Left ventricle myocardium inferior (tissue), 1 donor: ENCODE measurements at regions not wholly inside any gene's neighbourhood (a gene's known extent, or its start where the extent isn't known, plus 50 kb on each side); places are given as distances from the start of the nearest gene placed in this dataset.

ENCODE experiments used
- DNase-seq: peaks from one replicate; pipeline ENCODE4 v3.0.0-alpha.2; 2020
- H3K27ac ChIP-seq: fragments of 200-600 bp; replicated peaks from 2 replicates; pipeline ENCODE4 v1.8.0; 2021
- H3K27me3 ChIP-seq: fragments of 200-600 bp; 2 replicates; pipeline ENCODE4 v1.8.0; 2021; ENCODE audit warnings: low read depth
- H3K36me3 ChIP-seq: fragments of 200-600 bp; 2 replicates; pipeline ENCODE4 v1.8.0; 2021
- H3K4me1 ChIP-seq: fragments of 200-600 bp; 2 replicates; pipeline ENCODE4 v1.8.0; 2021
- H3K4me3 ChIP-seq: fragments of 200-600 bp; 2 replicates; pipeline ENCODE4 v1.8.0; 2021; ENCODE audit warnings: mild to moderate bottlenecking, moderate library complexity
- H3K9me3 ChIP-seq: fragments of 200-600 bp; replicated peaks from 2 replicates; pipeline ENCODE4 v1.8.0; 2021
- intact Hi-C: fragments of 100-400 bp; cut with micrococcal nuclease; formaldehyde crosslinking; loops from one replicate; pipeline ENCODE4 v1.11.0; 2022
- TF ChIP-seq, protein P1 (sequence below): fragments of 200-600 bp; IDR thresholded peaks from 2 replicates; pipeline ENCODE4 v1.8.0; 2021; ENCODE audit warnings: antibody characterized with exemption, mild to moderate bottlenecking, borderline replicate concordance
- donor health status: DM: no; HTN: yes; CAD: no; lungs with severe emphysema.

DNA sequence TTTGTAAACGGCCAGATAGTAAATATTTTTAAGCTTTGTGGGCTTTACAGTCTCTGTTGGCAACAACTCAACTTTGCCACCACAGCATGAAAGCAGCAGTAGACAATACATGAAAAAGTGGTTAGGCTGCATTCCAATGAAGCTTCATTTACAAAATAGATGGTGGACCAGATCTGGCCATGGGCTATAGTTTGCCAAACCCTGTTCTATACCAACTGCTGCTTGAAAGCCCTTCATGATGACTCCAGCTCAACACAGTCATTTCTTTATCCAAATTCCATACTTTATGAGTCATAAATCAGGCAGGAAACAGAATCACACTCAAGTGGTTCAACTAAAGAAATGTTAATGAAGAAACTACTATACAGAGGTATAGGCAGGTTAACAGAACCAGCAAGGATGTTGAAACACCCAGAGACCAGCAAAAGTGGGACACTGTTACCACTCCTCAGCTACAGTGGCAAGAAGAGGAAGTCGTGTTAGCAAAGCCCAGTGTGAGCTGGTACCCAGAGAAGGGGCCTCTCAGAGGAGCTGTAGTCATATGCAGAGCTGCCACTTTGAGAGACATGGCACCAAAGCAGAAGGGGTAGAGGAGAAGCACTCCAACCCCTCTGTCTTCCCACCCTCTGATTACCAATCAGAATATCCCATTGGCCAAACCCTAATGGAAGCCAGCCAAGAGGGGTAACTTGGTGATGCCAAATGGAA, 72.5 kb downstream of the PRLHR start:
- TF ChIP-seq, protein P1, sequence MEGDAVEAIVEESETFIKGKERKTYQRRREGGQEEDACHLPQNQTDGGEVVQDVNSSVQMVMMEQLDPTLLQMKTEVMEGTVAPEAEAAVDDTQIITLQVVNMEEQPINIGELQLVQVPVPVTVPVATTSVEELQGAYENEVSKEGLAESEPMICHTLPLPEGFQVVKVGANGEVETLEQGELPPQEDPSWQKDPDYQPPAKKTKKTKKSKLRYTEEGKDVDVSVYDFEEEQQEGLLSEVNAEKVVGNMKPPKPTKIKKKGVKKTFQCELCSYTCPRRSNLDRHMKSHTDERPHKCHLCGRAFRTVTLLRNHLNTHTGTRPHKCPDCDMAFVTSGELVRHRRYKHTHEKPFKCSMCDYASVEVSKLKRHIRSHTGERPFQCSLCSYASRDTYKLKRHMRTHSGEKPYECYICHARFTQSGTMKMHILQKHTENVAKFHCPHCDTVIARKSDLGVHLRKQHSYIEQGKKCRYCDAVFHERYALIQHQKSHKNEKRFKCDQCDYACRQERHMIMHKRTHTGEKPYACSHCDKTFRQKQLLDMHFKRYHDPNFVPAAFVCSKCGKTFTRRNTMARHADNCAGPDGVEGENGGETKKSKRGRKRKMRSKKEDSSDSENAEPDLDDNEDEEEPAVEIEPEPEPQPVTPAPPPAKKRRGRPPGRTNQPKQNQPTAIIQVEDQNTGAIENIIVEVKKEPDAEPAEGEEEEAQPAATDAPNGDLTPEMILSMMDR = no peak
- intact Hi-C loops = no loop called here
- no peak overlapping the region for H3K4me3 ChIP-seq
- no peak for DNase-seq
- no peaks in the 10 kb centered on the region for H3K36me3 ChIP-seq
- no peak overlapping the region for H3K27ac ChIP-seq
- peaks cover 44% of the 10 kb centered on the region for H3K27me3 ChIP-seq
- H3K9me3 ChIP-seq = peaks cover 13% of the 10 kb centered on the region
- no peaks in the 10 kb centered on the region for H3K4me1 ChIP-seq

DNA sequence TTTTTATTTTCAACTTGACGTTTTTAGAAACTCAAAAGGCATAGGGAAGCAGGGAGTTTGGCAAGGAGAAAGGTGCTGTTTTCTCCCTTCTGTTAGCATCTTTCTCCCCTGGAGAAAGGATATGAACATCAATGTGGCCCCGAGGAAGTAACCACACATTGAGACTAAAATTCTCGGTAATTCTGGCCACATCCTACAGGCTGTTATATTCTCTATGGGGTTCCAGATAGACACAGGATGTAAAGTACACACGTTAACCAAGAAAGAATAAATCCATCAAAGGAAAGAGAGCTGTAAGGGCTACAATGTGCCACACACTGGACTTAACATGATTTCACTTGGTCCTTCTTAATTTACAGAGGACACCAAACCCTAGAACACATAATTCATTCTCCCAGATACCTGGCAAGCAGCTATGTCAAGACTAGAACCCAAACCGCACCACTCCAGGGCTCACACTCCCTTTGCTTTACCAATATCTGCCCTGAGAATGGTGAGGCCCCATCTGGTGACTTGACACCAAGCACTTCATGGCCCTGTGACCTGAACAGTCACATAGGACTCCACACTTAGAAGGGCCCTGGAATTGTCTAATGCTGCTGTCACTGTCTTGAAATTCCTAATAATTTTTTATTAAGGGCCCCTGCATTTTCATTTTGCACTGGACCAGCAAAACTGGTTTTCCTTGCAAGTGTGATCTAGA, 73.9 kb downstream of the PRLHR start:
- TF ChIP-seq, protein P1 = no peak
- H3K36me3 ChIP-seq = no peaks in the 10 kb centered on the region
- H3K27ac ChIP-seq = no peak overlapping the region
- peaks cover 25% of the 10 kb centered on the region for H3K9me3 ChIP-seq
- H3K4me3 ChIP-seq = no peak overlapping the region
- H3K4me1 ChIP-seq = no peaks in the 10 kb centered on the region
- intact Hi-C loops = no loop called here
- DNase-seq = no peak
- peaks cover 38% of the 10 kb centered on the region for H3K27me3 ChIP-seq

DNA sequence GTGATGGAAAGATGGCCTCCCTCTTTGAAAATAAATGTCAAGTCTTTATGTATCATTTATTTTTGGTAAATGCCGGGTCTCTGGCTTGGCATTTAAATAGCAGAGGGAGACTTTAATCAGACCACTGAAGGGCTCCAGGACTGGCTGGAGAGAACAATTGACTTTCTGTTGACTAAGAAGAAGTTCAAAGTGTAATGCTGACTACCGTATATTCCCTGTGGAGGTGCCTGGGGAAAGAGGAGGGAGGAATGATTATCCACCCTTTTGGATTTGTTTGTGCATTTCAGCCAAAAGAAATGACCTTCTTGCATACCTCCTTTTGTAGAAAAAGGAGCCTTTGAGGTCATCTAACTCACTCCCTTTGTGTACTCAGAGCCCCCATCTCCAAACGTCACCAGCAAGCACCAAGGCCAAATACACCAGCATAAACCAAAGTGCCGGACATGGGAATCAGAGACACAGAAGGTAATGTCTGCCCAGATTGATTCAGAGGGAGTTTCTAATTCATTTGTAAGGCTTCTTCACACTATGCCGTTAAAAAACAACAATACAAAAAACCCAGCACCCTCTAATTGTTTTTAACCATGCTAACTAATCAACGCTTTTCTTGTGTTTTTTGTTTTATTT, 75.2 kb downstream of the PRLHR start:
- H3K4me3 ChIP-seq = no peak overlapping the region
- peaks cover 35% of the 10 kb centered on the region for H3K27me3 ChIP-seq
- peaks cover 26% of the 10 kb centered on the region for H3K9me3 ChIP-seq
- DNase-seq = no peak
- intact Hi-C loops = no loop called here
- no peaks in the 10 kb centered on the region for H3K4me1 ChIP-seq
- H3K36me3 ChIP-seq = no peaks in the 10 kb centered on the region
- H3K27ac ChIP-seq = no peak overlapping the region
- TF ChIP-seq, protein P1 = no peak

DNA sequence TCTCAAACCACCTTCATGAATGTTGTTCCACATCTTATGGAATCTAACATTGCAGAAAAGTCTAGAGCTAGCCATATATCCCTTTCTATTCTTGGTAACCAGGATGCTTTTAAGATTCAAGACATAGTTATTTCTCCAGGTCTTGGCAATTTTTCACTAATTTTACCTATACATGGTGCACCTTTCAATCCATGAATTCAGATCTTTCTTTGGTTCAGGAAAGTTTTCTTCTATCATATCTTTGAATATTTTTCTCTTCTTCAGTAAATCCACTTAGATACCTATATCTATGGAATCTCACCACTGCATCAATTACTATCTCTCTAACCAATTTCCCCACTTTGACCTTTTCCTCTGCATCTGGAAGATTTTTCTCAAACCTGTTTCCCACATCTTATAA, 77.4 kb downstream of the PRLHR start:
- Histone ChIP-seq H3K9me3 (peaks cover 26% of the 10 kb centered on the region), H3K4me1 (no peaks in the 10 kb centered on the region), H3K36me3 (no peaks in the 10 kb centered on the region), H3K27ac (no peak overlapping the region), H3K27me3 (peaks cover 35% of the 10 kb centered on the region), H3K4me3 (no peak overlapping the region)
- intact Hi-C loops = no loop called here
- no peak for DNase-seq
- TF ChIP-seq, protein P1 = no peak

DNA sequence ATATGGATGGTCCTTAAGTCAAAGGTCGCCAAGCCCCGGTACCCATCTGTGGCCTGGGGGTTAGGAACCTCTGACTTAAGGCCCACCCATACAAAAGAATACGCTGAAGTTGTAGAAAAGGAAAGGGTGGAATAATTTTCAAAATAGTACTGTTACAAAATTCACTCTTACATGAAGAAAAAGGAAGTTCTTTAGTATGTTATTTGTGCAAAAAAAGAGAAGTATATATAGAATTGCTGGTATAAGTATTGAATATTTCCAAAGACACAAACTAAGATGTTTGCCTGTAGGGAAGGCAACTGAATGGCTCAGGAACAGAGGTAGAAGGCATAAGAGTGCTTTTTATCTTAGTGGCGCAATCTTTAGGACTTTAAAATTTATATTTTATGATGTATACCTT, 78.7 kb downstream of the PRLHR start:
- TF ChIP-seq, protein P1 = no peak
- no peak overlapping the region for H3K4me3 ChIP-seq
- no peaks in the 10 kb centered on the region for H3K36me3 ChIP-seq
- peaks cover 31% of the 10 kb centered on the region for H3K27me3 ChIP-seq
- H3K9me3 ChIP-seq = peaks cover 26% of the 10 kb centered on the region
- intact Hi-C loops = no loop called here
- no peak overlapping the region for H3K27ac ChIP-seq
- no peak for DNase-seq
- H3K4me1 ChIP-seq = no peaks in the 10 kb centered on the region
